CD4-positive, alpha-beta memory T cell (primary cell): ENCODE measurements at regions not wholly inside any gene's neighbourhood (a gene's known extent, or its start where the extent isn't known, plus 50 kb on each side); places are given as distances from the start of the nearest gene placed in this dataset.

Experiments used
- CTCF ChIA-PET: fragments of 350-600 bp; sonication (Branson Sonifier 250); formaldehyde crosslinking; loops from one replicate; lab custom pipeline; 2021; ENCODE audit warnings: inconsistent platforms; ENCODE audit not compliant: partially characterized antibody; lab: Charles Lee
- POLR2A ChIA-PET: fragments of 350-600 bp; sonication (Branson Sonifier 250); formaldehyde crosslinking; loops from one replicate; lab custom pipeline; 2021; ENCODE audit not compliant: partially characterized antibody; lab: Charles Lee
- DNase-seq, 5 donors: peaks; one replicate each; pipeline versions ENCODE4 v3.0.0 to v3.0.0-alpha.2; 2020 to 2022; ENCODE audit warnings: mixed read lengths in 1 of 5
- H3K27ac ChIP-seq: one replicate; pipeline ENCODE4 v1.7.0; 2013; ENCODE audit warnings: low read depth, low read length
- H3K27me3 ChIP-seq: 2 replicates; pipeline ENCODE4 v1.7.0; 2013; ENCODE audit warnings: mild to moderate bottlenecking, low read length, moderate library complexity; ENCODE audit not compliant: insufficient read depth
- H3K36me3 ChIP-seq: 2 replicates; pipeline ENCODE4 v1.7.0; 2013; ENCODE audit warnings: mild to moderate bottlenecking, low read length, moderate library complexity; ENCODE audit not compliant: insufficient read depth
- H3K4me1 ChIP-seq: 2 replicates; pipeline ENCODE4 v1.7.0; 2013; ENCODE audit warnings: mild to moderate bottlenecking, low read length, moderate library complexity; ENCODE audit not compliant: insufficient read depth
- H3K4me3 ChIP-seq, 2 donors: one replicate each; pipeline ENCODE4 v1.7.0; 2013; ENCODE audit warnings: low read length in 2 of 2, mild to moderate bottlenecking in 1 of 2
- H3K9me3 ChIP-seq, 2 donors: one replicate each; pipeline ENCODE4 v1.7.0; 2013; ENCODE audit warnings: low read length in 2 of 2, control low read depth in 1 of 2; ENCODE audit not compliant: control insufficient read depth in 1 of 2
- H3K27ac Mint-ChIP-seq, 7 donors: one replicate each; pipeline ENCODE4 v1.8.0; 2020 to 2021; ENCODE audit warnings: mixed read lengths in 7 of 7, mild to moderate bottlenecking in 6 of 7, inconsistent platforms in 3 of 7, moderate library complexity in 3 of 7
- H3K27me3 Mint-ChIP-seq, 2 donors: one replicate each; pipeline ENCODE4 v1.8.0; 2020 to 2021; ENCODE audit warnings: mixed read lengths in 2 of 2
- H3K36me3 Mint-ChIP-seq, 2 donors: one replicate each; pipeline ENCODE4 v1.8.0; 2020 to 2021; ENCODE audit warnings: mixed read lengths in 2 of 2, inconsistent platforms in 1 of 2, mild to moderate bottlenecking in 1 of 2
- H3K4me1 Mint-ChIP-seq, 4 donors: one replicate each; pipeline ENCODE4 v1.8.0; 2020 to 2021; ENCODE audit warnings: mixed read lengths in 4 of 4, mild to moderate bottlenecking in 1 of 4
- H3K4me3 Mint-ChIP-seq, 8 donors: one replicate each; pipeline ENCODE4 v1.8.0; 2020 to 2021; ENCODE audit warnings: mixed read lengths in 8 of 8, mild to moderate bottlenecking in 7 of 8, moderate library complexity in 6 of 8, inconsistent platforms in 3 of 8
- H3K9me3 Mint-ChIP-seq, 8 donors: one replicate each; pipeline ENCODE4 v1.8.0; 2020 to 2021; ENCODE audit warnings: mixed read lengths in 8 of 8, mild to moderate bottlenecking in 5 of 8, inconsistent platforms in 3 of 8, moderate library complexity in 1 of 8
- intact Hi-C: fragments of 100-400 bp; cut with micrococcal nuclease; formaldehyde crosslinking; loops from one replicate; pipeline ENCODE4 v1.15.1; 2023

- CTCF ChIA-PET = no interaction called here
- Mint-ChIP-seq H3K36me3 (no peaks in the 10 kb centered on the region), H3K9me3 (peaks cover 0 to 17% (median 8%) of the 10 kb centered on the region in 8 donors), H3K27ac (no peak overlapping the region), H3K4me3 (no peak overlapping the region), H3K27me3 (no peaks in the 10 kb centered on the region), H3K4me1 (no peaks in the 10 kb centered on the region)
- Histone ChIP-seq H3K9me3 (no peaks in the 10 kb centered on the region), H3K36me3 (no peaks in the 10 kb centered on the region), H3K4me1 (no peaks in the 10 kb centered on the region), H3K27ac (no peak overlapping the region), H3K4me3 (no peak overlapping the region), H3K27me3 (no peaks in the 10 kb centered on the region)
- POLR2A ChIA-PET = no interaction called here
- no peak for DNase-seq
- intact Hi-C loops = no loop called here
Observed at GRCh38 chr3:145557405-145557804, 603.6 kb downstream of the PLOD2 start.

DNA sequence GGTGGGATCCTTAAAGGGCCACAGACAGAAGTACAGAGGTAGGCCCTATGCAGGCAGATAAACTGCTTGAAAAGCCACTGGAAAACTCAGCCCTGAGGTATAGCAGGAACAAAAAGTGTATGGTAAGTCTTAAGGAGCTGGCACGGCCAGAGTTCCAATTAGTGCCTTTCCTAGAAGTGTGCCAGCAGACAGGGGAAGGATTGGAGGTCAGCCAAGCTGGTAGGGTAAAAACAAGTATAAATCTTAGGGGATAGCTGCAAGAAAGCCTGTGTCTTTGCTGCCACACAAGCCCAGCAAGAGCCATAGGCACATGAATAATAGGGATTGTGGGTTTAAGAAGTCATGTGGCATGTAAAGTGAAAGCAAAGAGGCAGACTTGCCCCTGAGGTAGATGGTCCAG lies 582.5 kb downstream of the PLOD2 start:
- DNase-seq = no peak
- CTCF ChIA-PET = no interaction called here
- Histone ChIP-seq H3K9me3 (peaks cover 0 to 3% of the 10 kb centered on the region in 2 donors), H3K27me3 (no peaks in the 10 kb centered on the region), H3K36me3 (no peaks in the 10 kb centered on the region), H3K4me3 (no peak overlapping the region), H3K4me1 (no peaks in the 10 kb centered on the region), H3K27ac (no peak overlapping the region)
- no peaks in the 10 kb centered on the region for H3K27me3 Mint-ChIP-seq
- H3K4me3 Mint-ChIP-seq = no peak overlapping the region
- no peak overlapping the region for H3K27ac Mint-ChIP-seq
- intact Hi-C loops = no loop called here
- H3K36me3 Mint-ChIP-seq = no peaks in the 10 kb centered on the region
- H3K4me1 Mint-ChIP-seq = no peaks in the 10 kb centered on the region
- POLR2A ChIA-PET = no interaction called here
- H3K9me3 Mint-ChIP-seq = peaks cover 0 to 10% (median 5%) of the 10 kb centered on the region in 8 donors

DNA sequence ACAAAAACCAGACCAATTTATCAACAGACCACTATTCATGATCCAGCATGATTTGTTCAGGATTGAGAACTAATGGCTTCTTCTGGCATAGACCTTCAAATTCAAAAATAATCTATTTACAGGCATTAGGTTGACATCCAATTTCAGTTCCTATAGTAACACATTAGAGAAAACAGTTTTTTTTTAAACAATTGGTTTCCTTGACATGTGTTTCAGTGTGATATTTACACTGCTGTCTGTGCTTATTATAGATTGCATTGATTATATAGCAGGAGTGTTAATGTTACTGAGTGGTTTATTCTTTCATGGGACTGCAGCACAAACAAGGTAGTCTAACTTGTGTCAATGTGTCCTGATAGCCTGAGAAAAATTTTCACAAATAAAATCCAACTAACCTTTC lies 579.3 kb downstream of the PLOD2 start:
- no peak for DNase-seq
- peaks cover 0 to 6% (median 3%) of the 10 kb centered on the region in 8 donors for H3K9me3 Mint-ChIP-seq
- Histone ChIP-seq H3K4me1 (no peaks in the 10 kb centered on the region), H3K4me3 (no peak overlapping the region), H3K27me3 (no peaks in the 10 kb centered on the region), H3K9me3 (peaks cover 0 to 3% of the 10 kb centered on the region in 2 donors), H3K27ac (no peak overlapping the region), H3K36me3 (no peaks in the 10 kb centered on the region)
- H3K27me3 Mint-ChIP-seq = no peaks in the 10 kb centered on the region
- H3K4me3 Mint-ChIP-seq = no peak overlapping the region
- ChIA-PET POLR2A (no interaction called here), CTCF (no interaction called here)
- no peaks in the 10 kb centered on the region for H3K36me3 Mint-ChIP-seq
- H3K27ac Mint-ChIP-seq = no peak overlapping the region
- intact Hi-C loops = no loop called here
- H3K4me1 Mint-ChIP-seq = no peaks in the 10 kb centered on the region

DNA sequence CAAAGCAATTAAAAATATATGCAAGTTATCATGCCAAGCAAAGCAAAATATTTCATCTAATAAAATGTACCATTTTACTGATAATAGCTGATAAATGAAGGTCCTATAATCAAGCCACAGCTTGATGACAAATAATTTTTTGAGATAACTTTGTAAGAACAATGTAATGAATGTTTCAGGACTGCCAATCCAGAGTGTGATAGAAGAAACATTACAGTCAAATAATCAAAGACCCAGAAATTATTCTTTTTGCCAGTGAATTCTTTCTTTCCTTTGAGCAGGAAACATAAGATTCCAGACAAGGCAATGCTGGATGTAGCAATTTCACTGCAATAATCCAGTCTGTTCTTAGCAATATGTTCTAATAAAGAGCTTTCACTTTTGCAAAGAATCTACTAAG lies 556.1 kb downstream of the PLOD2 start:
- no peaks in the 10 kb centered on the region for H3K36me3 ChIP-seq
- no peak overlapping the region for H3K27ac ChIP-seq
- CTCF ChIA-PET = no interaction called here
- Mint-ChIP-seq H3K27me3 (no peaks in the 10 kb centered on the region), H3K4me3 (no peak overlapping the region), H3K9me3 (peaks cover 0 to 6% (median 3%) of the 10 kb centered on the region in 8 donors), H3K4me1 (no peaks in the 10 kb centered on the region), H3K27ac (no peak overlapping the region), H3K36me3 (no peaks in the 10 kb centered on the region)
- H3K9me3 ChIP-seq = no peaks in the 10 kb centered on the region
- no peaks in the 10 kb centered on the region for H3K27me3 ChIP-seq
- no peak overlapping the region for H3K4me3 ChIP-seq
- H3K4me1 ChIP-seq = no peaks in the 10 kb centered on the region
- DNase-seq = no peak
- POLR2A ChIA-PET = no interaction called here
- intact Hi-C loops = no loop called here

GRCh38 chr3:145620002-145620401 lies 541.0 kb downstream of the PLOD2 start:
- Mint-ChIP-seq H3K27me3 (no peaks in the 10 kb centered on the region), H3K4me3 (no peak overlapping the region), H3K9me3 (peaks cover 2 to 18% (median 15%) of the 10 kb centered on the region in 8 donors), H3K27ac (no peak overlapping the region), H3K36me3 (no peaks in the 10 kb centered on the region), H3K4me1 (no peaks in the 10 kb centered on the region)
- ChIA-PET POLR2A (no interaction called here), CTCF (no interaction called here)
- Histone ChIP-seq H3K4me1 (no peaks in the 10 kb centered on the region), H3K27me3 (no peaks in the 10 kb centered on the region), H3K9me3 (no peaks in the 10 kb centered on the region), H3K4me3 (no peak overlapping the region), H3K36me3 (no peaks in the 10 kb centered on the region), H3K27ac (no peak overlapping the region)
- no peak for DNase-seq
- intact Hi-C loops = no loop called here

DNA sequence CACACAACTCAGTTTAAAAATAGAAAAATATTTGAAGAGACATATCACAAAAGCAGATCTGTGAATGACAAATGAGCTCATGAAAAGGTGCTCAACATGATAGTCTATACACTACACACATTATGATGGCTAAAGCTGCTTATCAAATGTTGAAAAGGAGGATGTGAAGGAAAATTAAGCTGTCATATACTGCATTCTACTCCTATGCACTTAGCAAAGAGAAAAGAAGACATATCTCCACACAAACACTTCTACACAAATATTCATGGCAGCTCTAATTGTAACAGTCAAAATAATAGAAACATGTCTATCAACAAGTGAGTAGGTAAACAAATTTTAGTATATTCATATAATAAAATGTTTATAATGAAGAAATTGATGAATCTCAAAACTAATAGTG lies 540.5 kb downstream of the PLOD2 start:
- no peaks in the 10 kb centered on the region for H3K4me1 Mint-ChIP-seq
- intact Hi-C loops = no loop called here
- CTCF ChIA-PET = no interaction called here
- H3K27ac Mint-ChIP-seq = no peak overlapping the region
- POLR2A ChIA-PET = no interaction called here
- no peaks in the 10 kb centered on the region for H3K36me3 ChIP-seq
- H3K36me3 Mint-ChIP-seq = no peaks in the 10 kb centered on the region
- DNase-seq = no peak
- no peak overlapping the region for H3K4me3 Mint-ChIP-seq
- no peak overlapping the region for H3K27ac ChIP-seq
- no peak overlapping the region for H3K4me3 ChIP-seq
- H3K4me1 ChIP-seq = no peaks in the 10 kb centered on the region
- H3K27me3 ChIP-seq = no peaks in the 10 kb centered on the region
- no peaks in the 10 kb centered on the region for H3K9me3 ChIP-seq
- no peaks in the 10 kb centered on the region for H3K27me3 Mint-ChIP-seq
- H3K9me3 Mint-ChIP-seq = peaks cover 2 to 17% (median 15%) of the 10 kb centered on the region in 8 donors

- no peaks in the 10 kb centered on the region for H3K36me3 ChIP-seq
- no peaks in the 10 kb centered on the region for H3K27me3 ChIP-seq
- no peaks in the 10 kb centered on the region for H3K4me1 ChIP-seq
- Mint-ChIP-seq H3K4me3 (no peak overlapping the region), H3K9me3 (peaks cover 3 to 6% (median 4%) of the 10 kb centered on the region in 8 donors), H3K27me3 (no peaks in the 10 kb centered on the region), H3K4me1 (no peaks in the 10 kb centered on the region), H3K36me3 (no peaks in the 10 kb centered on the region), H3K27ac (no peak overlapping the region)
- H3K4me3 ChIP-seq = no peak overlapping the region
- no peak for DNase-seq
- H3K9me3 ChIP-seq = no peaks in the 10 kb centered on the region
- POLR2A ChIA-PET = no interaction called here
- H3K27ac ChIP-seq = no peak overlapping the region
- CTCF ChIA-PET = no interaction called here
- intact Hi-C loops = no loop called here
Observed at GRCh38 chr3:145623349-145623748, 537.6 kb downstream of the PLOD2 start.

GRCh38 chr3:145628211-145628610 lies 532.8 kb downstream of the PLOD2 start:
- Histone ChIP-seq H3K36me3 (no peaks in the 10 kb centered on the region), H3K4me3 (no peak overlapping the region), H3K27ac (no peak overlapping the region), H3K9me3 (no peaks in the 10 kb centered on the region), H3K27me3 (no peaks in the 10 kb centered on the region), H3K4me1 (no peaks in the 10 kb centered on the region)
- no peak for DNase-seq
- POLR2A ChIA-PET = no interaction called here
- no peak overlapping the region for H3K4me3 Mint-ChIP-seq
- no peaks in the 10 kb centered on the region for H3K36me3 Mint-ChIP-seq
- H3K27ac Mint-ChIP-seq = no peak overlapping the region
- CTCF ChIA-PET = no interaction called here
- intact Hi-C loops = no loop called here
- H3K9me3 Mint-ChIP-seq = peaks cover 2 to 16% (median 9%) of the 10 kb centered on the region in 8 donors
- H3K27me3 Mint-ChIP-seq = no peaks in the 10 kb centered on the region
- H3K4me1 Mint-ChIP-seq = no peaks in the 10 kb centered on the region
